Mesenteric fat pad (tissue), 1 donor: ENCODE measurements at regions not wholly inside any gene's neighbourhood (a gene's known extent, or its start where the extent isn't known, plus 50 kb on each side); places are given as distances from the start of the nearest gene placed in this dataset.

Experiments
- DNase-seq: peaks from one replicate; pipeline ENCODE4 v3.0.0-alpha.2; 2020; ENCODE audit warnings: low spot score
- donor health status: DM: yes; HTN: yes; CAD: no.

- no peak for DNase-seq
These were observed 254.3 kb downstream of the SHQ1 start for GRCh38 chr3:72593881-72594397.

- DNase-seq, result no peak
These were observed 256.5 kb downstream of the SHQ1 start for GRCh38 chr3:72591522-72592421.

- DNase-seq, result no peak
These were observed 257.5 kb downstream of the SHQ1 start for GRCh38 chr3:72590732-72591221.

- DNase-seq, result no peak
These were observed 261.0 kb downstream of the SHQ1 start for GRCh38 chr3:72587282-72587681.

GRCh38 chr3:72586694-72587093 is 261.6 kb downstream of the SHQ1 start:
- DNase-seq, result no peak

GRCh38 chr3:72585966-72586365 is 262.3 kb downstream of the SHQ1 start:
- no peak for DNase-seq

GRCh38 chr3:72584262-72584661 is 264.0 kb downstream of the SHQ1 start:
- DNase-seq, result no peak

- DNase-seq, result no peak
These were observed 265.3 kb downstream of the SHQ1 start for GRCh38 chr3:72582963-72583362.

- DNase-seq, result no peak
These were observed 265.9 kb downstream of the SHQ1 start for GRCh38 chr3:72582211-72582878.

GRCh38 chr3:72580900-72581299 is 267.3 kb downstream of the SHQ1 start:
- no peak for DNase-seq

- DNase-seq, result no peak
These were observed 267.9 kb downstream of the SHQ1 start for GRCh38 chr3:72580246-72580756.

- DNase-seq, result no peak
These were observed 268.5 kb downstream of the SHQ1 start for GRCh38 chr3:72579581-72580245.

- no peak for DNase-seq
These were observed 269.1 kb downstream of the SHQ1 start for GRCh38 chr3:72579191-72579580.

- no peak for DNase-seq
These were observed 271.1 kb downstream of the SHQ1 start for GRCh38 chr3:72577190-72577589.

- DNase-seq, result no peak
These were observed 271.7 kb downstream of the SHQ1 start for GRCh38 chr3:72576563-72576962.

- no peak for DNase-seq
These were observed 274.1 kb downstream of the SHQ1 start for GRCh38 chr3:72574144-72574543.

GRCh38 chr3:72573051-72573450 is 275.2 kb downstream of the SHQ1 start:
- DNase-seq, result no peak

GRCh38 chr3:72572489-72573007 is 275.7 kb downstream of the SHQ1 start:
- no peak for DNase-seq

- no peak for DNase-seq
These were observed 276.6 kb downstream of the SHQ1 start for GRCh38 chr3:72571638-72572114.

GRCh38 chr3:72571052-72571451 is 277.2 kb downstream of the SHQ1 start:
- DNase-seq, result no peak
